ENCODE measurements at regions not wholly inside any gene's neighbourhood (a gene's known extent, or its start where the extent isn't known, plus 50 kb on each side); places are given as distances from the start of the nearest gene placed in this dataset.

- FAIRE-seq = no peak
- intact Hi-C loops (cut with DNase I) = no loop called here
- TF ChIP-seq, protein P1, sequence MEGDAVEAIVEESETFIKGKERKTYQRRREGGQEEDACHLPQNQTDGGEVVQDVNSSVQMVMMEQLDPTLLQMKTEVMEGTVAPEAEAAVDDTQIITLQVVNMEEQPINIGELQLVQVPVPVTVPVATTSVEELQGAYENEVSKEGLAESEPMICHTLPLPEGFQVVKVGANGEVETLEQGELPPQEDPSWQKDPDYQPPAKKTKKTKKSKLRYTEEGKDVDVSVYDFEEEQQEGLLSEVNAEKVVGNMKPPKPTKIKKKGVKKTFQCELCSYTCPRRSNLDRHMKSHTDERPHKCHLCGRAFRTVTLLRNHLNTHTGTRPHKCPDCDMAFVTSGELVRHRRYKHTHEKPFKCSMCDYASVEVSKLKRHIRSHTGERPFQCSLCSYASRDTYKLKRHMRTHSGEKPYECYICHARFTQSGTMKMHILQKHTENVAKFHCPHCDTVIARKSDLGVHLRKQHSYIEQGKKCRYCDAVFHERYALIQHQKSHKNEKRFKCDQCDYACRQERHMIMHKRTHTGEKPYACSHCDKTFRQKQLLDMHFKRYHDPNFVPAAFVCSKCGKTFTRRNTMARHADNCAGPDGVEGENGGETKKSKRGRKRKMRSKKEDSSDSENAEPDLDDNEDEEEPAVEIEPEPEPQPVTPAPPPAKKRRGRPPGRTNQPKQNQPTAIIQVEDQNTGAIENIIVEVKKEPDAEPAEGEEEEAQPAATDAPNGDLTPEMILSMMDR (IDR thresholded peaks at IDR 0.05; ENCODE audit: borderline replicate concordance, extremely low read depth, insufficient read depth) = no peak
These were observed 306.9 kb downstream of the ZPLD1 start for GRCh38 chr3:102741694-102742093.

DNA sequence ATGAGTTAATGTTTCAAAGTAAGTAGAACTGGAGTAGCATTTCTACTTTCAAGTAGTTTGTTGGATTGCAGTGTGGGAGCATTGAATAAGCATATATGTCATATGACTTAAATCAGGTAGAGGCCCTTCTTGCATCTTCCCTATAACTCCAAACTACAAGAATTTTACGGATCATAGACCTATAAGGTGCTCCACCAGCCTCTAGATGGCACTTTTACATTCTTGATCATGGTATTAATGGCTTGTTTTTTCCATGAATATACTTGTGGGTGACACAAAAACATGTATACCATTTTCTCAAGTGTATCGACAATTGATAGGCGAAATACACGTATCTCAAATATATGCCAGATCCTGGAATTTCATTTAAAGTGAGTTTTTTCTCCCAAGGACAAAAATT is 311.1 kb downstream of the ZPLD1 start:
- H3K4me3 ChIP-seq (ENCODE audit: low read length in 3 of 3) = no peak overlapping the region
- no peaks in the 10 kb centered on the region for H3K36me3 ChIP-seq (ENCODE audit: control insufficient read depth in 2 of 3, insufficient read depth in 3 of 3, low read length in 3 of 3)
- no peak overlapping the region for H3K9ac ChIP-seq (ENCODE audit: low read length in 3 of 3)
- H3K9me3 ChIP-seq (ENCODE audit: control insufficient read depth in 2 of 3, insufficient read depth in 1 of 3, low read length in 3 of 3) = no peaks in the 10 kb centered on the region
- FAIRE-seq (no peak), DNase-seq (no peak)
- H3K4me1 ChIP-seq (ENCODE audit: control insufficient read depth in 2 of 3, insufficient read depth in 2 of 3, low read depth in 1 of 3, low read length in 3 of 3) = no peaks in the 10 kb centered on the region
- H3K27me3 ChIP-seq (ENCODE audit: control insufficient read depth, insufficient read depth, low read length) = no peaks in the 10 kb centered on the region
- TF ChIP-seq, protein P1 (IDR thresholded peaks at IDR 0.05; ENCODE audit: borderline replicate concordance, extremely low read depth, insufficient read depth) = no peak
- H3K27ac ChIP-seq (ENCODE audit: low read depth in 2 of 2, low read length in 2 of 2) = no peak overlapping the region
- intact Hi-C loops (cut with DNase I) = no loop called here

More at GRCh38 chr3:102741694-102742093, 306.9 kb downstream of the ZPLD1 start:
- no peak overlapping the region for H3K4me3 ChIP-seq (ENCODE audit: low read length in 3 of 3)
- no peaks in the 10 kb centered on the region for H3K36me3 ChIP-seq (ENCODE audit: control insufficient read depth in 2 of 3, insufficient read depth in 3 of 3, low read length in 3 of 3)
- no peaks in the 10 kb centered on the region for H3K27me3 ChIP-seq (ENCODE audit: control insufficient read depth, insufficient read depth, low read length)
- no peaks in the 10 kb centered on the region for H3K4me1 ChIP-seq (ENCODE audit: control insufficient read depth in 2 of 3, insufficient read depth in 2 of 3, low read depth in 1 of 3, low read length in 3 of 3)
- no peak overlapping the region for H3K27ac ChIP-seq (ENCODE audit: low read depth in 2 of 2, low read length in 2 of 2)
- no peak for DNase-seq
- H3K9me3 ChIP-seq (ENCODE audit: control insufficient read depth in 2 of 3, insufficient read depth in 1 of 3, low read length in 3 of 3) = no peaks in the 10 kb centered on the region
- no peak overlapping the region for H3K9ac ChIP-seq (ENCODE audit: low read length in 3 of 3)

DNA sequence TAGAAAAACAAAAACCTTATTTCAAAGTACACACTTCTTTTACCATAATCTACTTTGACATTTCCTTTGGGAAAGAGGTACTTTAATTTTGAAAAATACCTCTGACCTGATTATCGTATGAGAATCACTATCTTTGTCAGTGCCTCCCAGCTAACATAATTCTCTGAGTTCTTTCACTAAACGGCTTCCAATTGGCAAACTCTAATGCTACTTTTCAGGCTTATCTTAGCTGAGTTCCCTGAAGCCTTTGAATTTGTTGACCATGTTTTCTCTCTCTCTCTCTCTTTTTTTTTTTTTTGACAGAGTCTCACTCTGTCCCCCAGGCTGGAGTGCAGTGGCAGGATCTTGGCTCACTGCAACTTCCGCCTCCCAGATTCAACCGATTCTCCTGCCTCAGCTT is 312.8 kb downstream of the ZPLD1 start:
- H3K27ac ChIP-seq (ENCODE audit: low read depth in 2 of 2, low read length in 2 of 2) = no peak overlapping the region
- no peaks in the 10 kb centered on the region for H3K27me3 ChIP-seq (ENCODE audit: control insufficient read depth, insufficient read depth, low read length)
- no peak overlapping the region for H3K4me3 ChIP-seq (ENCODE audit: low read length in 3 of 3)
- FAIRE-seq = no peak
- H3K9ac ChIP-seq (ENCODE audit: low read length in 3 of 3) = no peak overlapping the region
- no peaks in the 10 kb centered on the region for H3K36me3 ChIP-seq (ENCODE audit: control insufficient read depth in 2 of 3, insufficient read depth in 3 of 3, low read length in 3 of 3)
- H3K9me3 ChIP-seq (ENCODE audit: control insufficient read depth in 2 of 3, insufficient read depth in 1 of 3, low read length in 3 of 3) = no peaks in the 10 kb centered on the region
- no peak for DNase-seq
- intact Hi-C loops (cut with DNase I) = no loop called here
- H3K4me1 ChIP-seq (ENCODE audit: control insufficient read depth in 2 of 3, insufficient read depth in 2 of 3, low read depth in 1 of 3, low read length in 3 of 3) = no peaks in the 10 kb centered on the region
- TF ChIP-seq, protein P1 (IDR thresholded peaks at IDR 0.05; ENCODE audit: borderline replicate concordance, extremely low read depth, insufficient read depth) = no peak

GRCh38 chr3:102748646-102749045 is 313.8 kb downstream of the ZPLD1 start:
- Histone ChIP-seq H3K27ac (ENCODE audit: low read depth in 2 of 2, low read length in 2 of 2) (no peak overlapping the region), H3K27me3 (ENCODE audit: control insufficient read depth, insufficient read depth, low read length) (no peaks in the 10 kb centered on the region), H3K9me3 (ENCODE audit: control insufficient read depth in 2 of 3, insufficient read depth in 1 of 3, low read length in 3 of 3) (no peaks in the 10 kb centered on the region), H3K4me3 (ENCODE audit: low read length in 3 of 3) (no peak overlapping the region), H3K9ac (ENCODE audit: low read length in 3 of 3) (no peak overlapping the region), H3K4me1 (ENCODE audit: control insufficient read depth in 2 of 3, insufficient read depth in 2 of 3, low read depth in 1 of 3, low read length in 3 of 3) (no peaks in the 10 kb centered on the region), H3K36me3 (ENCODE audit: control insufficient read depth in 2 of 3, insufficient read depth in 3 of 3, low read length in 3 of 3) (no peaks in the 10 kb centered on the region)
- DNase-seq = peak in 1 of 5 donors; percentile 49
- intact Hi-C loops (cut with DNase I) = no loop called here
- TF ChIP-seq, protein P1 (IDR thresholded peaks at IDR 0.05; ENCODE audit: borderline replicate concordance, extremely low read depth, insufficient read depth) = no peak
- FAIRE-seq = no peak
